GM03348 (cell line): ENCODE measurements at regions not wholly inside any gene's neighbourhood (a gene's known extent, or its start where the extent isn't known, plus 50 kb on each side); places are given as distances from the start of the nearest gene placed in this dataset.
"Not testable (repeated sequence)": the region's sequence is repeated elsewhere in the genome, so short reads cannot be mapped to it uniquely, and the experiment has no call there.

Source experiments
- DNase-seq: peaks from one replicate; pipeline ENCODE4 v3.0.0; 2012; ENCODE audit warnings: low spot score

- no peak for DNase-seq
These were observed 1476.7 kb upstream of the CDH8 start for GRCh38 chr16:63512910-63513309.

GRCh38 chr16:63497408-63497807, 1461.2 kb upstream of the CDH8 start:
- no peak for DNase-seq

GRCh38 chr16:63496282-63496681, 1460.0 kb upstream of the CDH8 start:
- no peak for DNase-seq

- DNase-seq: no peak
These were observed 1452.7 kb upstream of the CDH8 start for GRCh38 chr16:63488955-63489354.

- DNase-seq: no peak
These were observed 1444.8 kb upstream of the CDH8 start for GRCh38 chr16:63481060-63481459.

- no peak for DNase-seq
These were observed 1437.5 kb upstream of the CDH8 start for GRCh38 chr16:63473725-63474124.

GRCh38 chr16:63467513-63467912, 1431.3 kb upstream of the CDH8 start:
- no peak for DNase-seq

GRCh38 chr16:63462316-63462715, 1426.1 kb upstream of the CDH8 start:
- no peak for DNase-seq

GRCh38 chr16:63461248-63461841, 1425.1 kb upstream of the CDH8 start:
- DNase-seq: peak; percentile 40

GRCh38 chr16:63458846-63459245, 1422.6 kb upstream of the CDH8 start:
- no peak for DNase-seq

GRCh38 chr16:63457869-63458268, 1421.6 kb upstream of the CDH8 start:
- DNase-seq: no peak

GRCh38 chr16:63453261-63453660, 1417.0 kb upstream of the CDH8 start:
- no peak for DNase-seq

- DNase-seq: no peak
These were observed 1410.9 kb upstream of the CDH8 start for GRCh38 chr16:63447121-63447520.

GRCh38 chr16:63442246-63442645, 1406.0 kb upstream of the CDH8 start:
- no peak for DNase-seq

- DNase-seq: no peak
These were observed 1390.1 kb upstream of the CDH8 start for GRCh38 chr16:63426275-63426870.

GRCh38 chr16:63422715-63423114, 1386.5 kb upstream of the CDH8 start:
- DNase-seq: no peak

- DNase-seq: no peak
These were observed 1380.5 kb upstream of the CDH8 start for GRCh38 chr16:63416712-63417111.

- DNase-seq: no peak
These were observed 1378.8 kb upstream of the CDH8 start for GRCh38 chr16:63415014-63415413.

GRCh38 chr16:63410594-63410993, 1374.4 kb upstream of the CDH8 start:
- no peak for DNase-seq

GRCh38 chr16:63403792-63404191, 1367.6 kb upstream of the CDH8 start:
- DNase-seq: no peak

- not testable (repeated sequence) for DNase-seq
These were observed 1352.0 kb upstream of the CDH8 start for GRCh38 chr16:63388277-63388676.

GRCh38 chr16:63385714-63386432, 1349.6 kb upstream of the CDH8 start:
- DNase-seq: no peak

- DNase-seq: no peak
These were observed 1337.5 kb upstream of the CDH8 start for GRCh38 chr16:63373744-63374143.

- DNase-seq: no peak
These were observed 1336.6 kb upstream of the CDH8 start for GRCh38 chr16:63372815-63373214.
